HL-60 (cell line): ENCODE measurements at regions not wholly inside any gene's neighbourhood (a gene's known extent, or its start where the extent isn't known, plus 50 kb on each side); places are given as distances from the start of the nearest gene placed in this dataset.

Source experiments
- GABPA ChIP-seq: IDR thresholded peaks from 2 replicates; pipeline ENCODE4 v1.6.1; 2012; ENCODE audit warnings: low read depth
- POLR2AphosphoS5 ChIP-seq: IDR thresholded peaks from 2 replicates; pipeline ENCODE4 v1.6.1; 2012; ENCODE audit warnings: low read depth
- SPI1 ChIP-seq: IDR thresholded peaks from 2 replicates; pipeline ENCODE4 v1.6.1; 2012; ENCODE audit warnings: low read depth, mild to moderate bottlenecking, borderline replicate concordance
- TF ChIP-seq, protein P1 (sequence below): IDR thresholded peaks from 2 replicates; pipeline ENCODE4 v1.6.1; 2012; ENCODE audit warnings: low read depth; ENCODE audit not compliant: insufficient replicate concordance
- TF ChIP-seq, protein P2 (sequence below): IDR thresholded peaks from one replicate; pipeline ENCODE4 v1.5.1; 2011; ENCODE audit warnings: low read length, control low read depth, inconsistent platforms; ENCODE audit not compliant: insufficient read depth

DNA sequence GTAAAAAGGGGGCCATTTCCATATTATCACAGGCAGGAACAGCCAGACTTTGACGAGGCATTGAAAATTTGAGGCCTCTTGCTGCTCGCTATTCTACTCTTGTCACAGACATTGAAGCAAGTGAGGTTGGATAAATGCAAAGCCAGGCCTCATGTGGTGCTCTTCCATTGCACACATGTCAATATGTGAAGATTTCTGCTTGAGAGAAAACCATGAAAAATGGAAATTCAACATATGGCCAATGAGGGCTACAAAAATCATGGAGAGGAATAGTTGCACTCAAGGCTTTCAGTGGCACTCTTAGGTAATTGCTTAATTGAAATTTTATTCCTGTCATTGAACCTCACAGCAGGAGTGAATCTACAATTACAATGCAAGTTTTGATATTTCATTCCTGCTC lies 185.6 kb upstream of the MBNL1 start:
- TF ChIP-seq POLR2AphosphoS5 = no peak
- TF ChIP-seq, protein P1, sequence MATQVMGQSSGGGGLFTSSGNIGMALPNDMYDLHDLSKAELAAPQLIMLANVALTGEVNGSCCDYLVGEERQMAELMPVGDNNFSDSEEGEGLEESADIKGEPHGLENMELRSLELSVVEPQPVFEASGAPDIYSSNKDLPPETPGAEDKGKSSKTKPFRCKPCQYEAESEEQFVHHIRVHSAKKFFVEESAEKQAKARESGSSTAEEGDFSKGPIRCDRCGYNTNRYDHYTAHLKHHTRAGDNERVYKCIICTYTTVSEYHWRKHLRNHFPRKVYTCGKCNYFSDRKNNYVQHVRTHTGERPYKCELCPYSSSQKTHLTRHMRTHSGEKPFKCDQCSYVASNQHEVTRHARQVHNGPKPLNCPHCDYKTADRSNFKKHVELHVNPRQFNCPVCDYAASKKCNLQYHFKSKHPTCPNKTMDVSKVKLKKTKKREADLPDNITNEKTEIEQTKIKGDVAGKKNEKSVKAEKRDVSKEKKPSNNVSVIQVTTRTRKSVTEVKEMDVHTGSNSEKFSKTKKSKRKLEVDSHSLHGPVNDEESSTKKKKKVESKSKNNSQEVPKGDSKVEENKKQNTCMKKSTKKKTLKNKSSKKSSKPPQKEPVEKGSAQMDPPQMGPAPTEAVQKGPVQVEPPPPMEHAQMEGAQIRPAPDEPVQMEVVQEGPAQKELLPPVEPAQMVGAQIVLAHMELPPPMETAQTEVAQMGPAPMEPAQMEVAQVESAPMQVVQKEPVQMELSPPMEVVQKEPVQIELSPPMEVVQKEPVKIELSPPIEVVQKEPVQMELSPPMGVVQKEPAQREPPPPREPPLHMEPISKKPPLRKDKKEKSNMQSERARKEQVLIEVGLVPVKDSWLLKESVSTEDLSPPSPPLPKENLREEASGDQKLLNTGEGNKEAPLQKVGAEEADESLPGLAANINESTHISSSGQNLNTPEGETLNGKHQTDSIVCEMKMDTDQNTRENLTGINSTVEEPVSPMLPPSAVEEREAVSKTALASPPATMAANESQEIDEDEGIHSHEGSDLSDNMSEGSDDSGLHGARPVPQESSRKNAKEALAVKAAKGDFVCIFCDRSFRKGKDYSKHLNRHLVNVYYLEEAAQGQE = no peak
- TF ChIP-seq, protein P2, sequence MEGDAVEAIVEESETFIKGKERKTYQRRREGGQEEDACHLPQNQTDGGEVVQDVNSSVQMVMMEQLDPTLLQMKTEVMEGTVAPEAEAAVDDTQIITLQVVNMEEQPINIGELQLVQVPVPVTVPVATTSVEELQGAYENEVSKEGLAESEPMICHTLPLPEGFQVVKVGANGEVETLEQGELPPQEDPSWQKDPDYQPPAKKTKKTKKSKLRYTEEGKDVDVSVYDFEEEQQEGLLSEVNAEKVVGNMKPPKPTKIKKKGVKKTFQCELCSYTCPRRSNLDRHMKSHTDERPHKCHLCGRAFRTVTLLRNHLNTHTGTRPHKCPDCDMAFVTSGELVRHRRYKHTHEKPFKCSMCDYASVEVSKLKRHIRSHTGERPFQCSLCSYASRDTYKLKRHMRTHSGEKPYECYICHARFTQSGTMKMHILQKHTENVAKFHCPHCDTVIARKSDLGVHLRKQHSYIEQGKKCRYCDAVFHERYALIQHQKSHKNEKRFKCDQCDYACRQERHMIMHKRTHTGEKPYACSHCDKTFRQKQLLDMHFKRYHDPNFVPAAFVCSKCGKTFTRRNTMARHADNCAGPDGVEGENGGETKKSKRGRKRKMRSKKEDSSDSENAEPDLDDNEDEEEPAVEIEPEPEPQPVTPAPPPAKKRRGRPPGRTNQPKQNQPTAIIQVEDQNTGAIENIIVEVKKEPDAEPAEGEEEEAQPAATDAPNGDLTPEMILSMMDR = no peak
- no peak for TF ChIP-seq GABPA
- TF ChIP-seq SPI1 = no peak
